Vagina (tissue), 2 donors: ENCODE measurements at regions not wholly inside any gene's neighbourhood (a gene's known extent, or its start where the extent isn't known, plus 50 kb on each side); places are given as distances from the start of the nearest gene placed in this dataset.

Source experiments
- DNase-seq, 2 donors: peaks; one replicate each; pipeline ENCODE4 v3.0.0-alpha.2; 2017; ENCODE audit errors: extremely low spot score in 2 of 2
- H3K27ac ChIP-seq: fragments of 200-600 bp; sonication (generic); one replicate; pipeline ENCODE4 v1.5.1; 2019
- H3K27me3 ChIP-seq: fragments of 200-600 bp; sonication (generic); one replicate; pipeline ENCODE4 v1.5.1; 2019
- H3K36me3 ChIP-seq, 2 donors: fragments of 200-600 bp; sonication (generic); one replicate each; pipeline ENCODE4 v1.5.1; 2017 to 2019
- H3K4me1 ChIP-seq: fragments of 200-600 bp; sonication (generic); one replicate; pipeline ENCODE4 v1.5.1; 2019
- H3K4me3 ChIP-seq, 2 donors: fragments of 200-600 bp; sonication (generic); 1 replicate in 1 of 2; 2 replicates in 1 of 2; pipeline ENCODE4 v1.5.1; 2016 to 2019
- H3K9me3 ChIP-seq: fragments of 200-600 bp; sonication (generic); one replicate; pipeline ENCODE4 v1.5.1; 2019
- POLR2A ChIP-seq, 2 donors: fragments of 450-650 bp; IDR thresholded peaks; one replicate each; pipeline ENCODE4 v1.6.1; 2017; ENCODE audit warnings: antibody characterized with exemption in 2 of 2, mild to moderate bottlenecking in 2 of 2, moderate library complexity in 2 of 2
- POLR2AphosphoS5 ChIP-seq, 2 donors: sonication (generic); formaldehyde crosslinking; IDR thresholded peaks; one replicate each; pipeline ENCODE4 v1.9.0; 2017; ENCODE audit warnings: antibody characterized with exemption in 2 of 2, mild to moderate bottlenecking in 2 of 2, low read depth in 1 of 2; ENCODE audit not compliant: insufficient read depth in 1 of 2
- intact Hi-C: fragments of 100-400 bp; cut with DNase I; formaldehyde crosslinking; loops from one replicate; pipeline ENCODE4 v1.15.1; 2023
- TF ChIP-seq, protein P1 (sequence below), 3 experiments: fragments of 450-650 bp in 2 of 3; fragments of 200-600 bp in 1 of 3; sonication (generic) in 1 of 3; IDR thresholded peaks; one replicate each; pipeline ENCODE4 v1.5.1; 2017 to 2019; ENCODE audit warnings: antibody characterized with exemption in 3 of 3, mild to moderate bottlenecking in 2 of 3, moderate library complexity in 2 of 3

DNA sequence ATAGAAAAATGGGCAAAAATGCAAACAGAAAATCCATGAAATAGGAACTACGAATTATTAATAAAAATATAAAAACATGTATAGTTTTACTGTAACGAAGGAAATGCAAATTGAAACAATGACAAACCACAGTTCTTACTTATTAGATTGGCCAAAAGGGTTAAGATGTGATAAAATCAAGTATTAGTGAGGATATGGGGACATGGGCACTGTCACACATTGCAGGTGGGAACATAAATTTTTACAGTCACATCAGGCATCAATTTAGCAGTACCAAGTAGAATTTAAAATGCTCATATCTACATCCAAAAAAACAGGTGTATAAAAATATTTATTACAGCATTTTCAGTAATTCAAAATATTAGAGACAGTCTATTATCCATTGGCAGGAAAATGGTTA is 353.2 kb upstream of the API5 start:
- no peak for DNase-seq
- no peaks in the 10 kb centered on the region for H3K36me3 ChIP-seq
- intact Hi-C loops: no loop called here
- H3K4me1 ChIP-seq: no peaks in the 10 kb centered on the region
- no peak overlapping the region for H3K27ac ChIP-seq
- H3K4me3 ChIP-seq: no peak overlapping the region
- no peaks in the 10 kb centered on the region for H3K9me3 ChIP-seq
- TF ChIP-seq, protein P1, sequence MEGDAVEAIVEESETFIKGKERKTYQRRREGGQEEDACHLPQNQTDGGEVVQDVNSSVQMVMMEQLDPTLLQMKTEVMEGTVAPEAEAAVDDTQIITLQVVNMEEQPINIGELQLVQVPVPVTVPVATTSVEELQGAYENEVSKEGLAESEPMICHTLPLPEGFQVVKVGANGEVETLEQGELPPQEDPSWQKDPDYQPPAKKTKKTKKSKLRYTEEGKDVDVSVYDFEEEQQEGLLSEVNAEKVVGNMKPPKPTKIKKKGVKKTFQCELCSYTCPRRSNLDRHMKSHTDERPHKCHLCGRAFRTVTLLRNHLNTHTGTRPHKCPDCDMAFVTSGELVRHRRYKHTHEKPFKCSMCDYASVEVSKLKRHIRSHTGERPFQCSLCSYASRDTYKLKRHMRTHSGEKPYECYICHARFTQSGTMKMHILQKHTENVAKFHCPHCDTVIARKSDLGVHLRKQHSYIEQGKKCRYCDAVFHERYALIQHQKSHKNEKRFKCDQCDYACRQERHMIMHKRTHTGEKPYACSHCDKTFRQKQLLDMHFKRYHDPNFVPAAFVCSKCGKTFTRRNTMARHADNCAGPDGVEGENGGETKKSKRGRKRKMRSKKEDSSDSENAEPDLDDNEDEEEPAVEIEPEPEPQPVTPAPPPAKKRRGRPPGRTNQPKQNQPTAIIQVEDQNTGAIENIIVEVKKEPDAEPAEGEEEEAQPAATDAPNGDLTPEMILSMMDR (IDR thresholded peaks at IDR 0.05): no peak
- TF ChIP-seq POLR2AphosphoS5 (IDR thresholded peaks at IDR 0.05; ENCODE audit: insufficient read depth in 1 of 2, low read depth in 1 of 2) (no peak), POLR2A (IDR thresholded peaks at IDR 0.05) (no peak)
- no peaks in the 10 kb centered on the region for H3K27me3 ChIP-seq

DNA sequence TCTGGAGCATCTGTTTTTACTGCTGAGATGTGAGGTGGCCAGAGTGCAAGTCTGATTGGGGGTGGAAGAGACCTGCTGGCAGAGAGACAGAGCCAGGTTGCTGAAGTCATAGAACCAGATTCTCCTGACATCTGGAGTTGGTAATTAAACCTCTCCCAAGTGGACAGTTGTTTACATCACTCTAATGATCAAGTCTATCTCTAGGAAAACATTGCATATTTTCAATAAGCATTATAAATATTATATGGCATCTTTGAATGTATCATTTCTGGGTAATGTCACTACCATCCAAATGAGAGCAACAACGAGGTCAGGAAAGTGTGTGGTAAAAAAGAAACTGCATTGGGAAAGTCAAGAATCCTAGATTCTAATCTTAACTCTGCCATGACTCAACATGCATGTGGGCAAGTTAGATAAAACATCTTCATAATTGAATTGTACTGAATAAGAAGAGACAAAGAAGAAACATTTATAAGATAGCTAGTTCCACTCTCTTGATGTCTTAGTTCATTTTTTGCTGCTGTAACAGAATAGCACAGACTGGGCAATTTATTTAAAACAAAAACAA is 351.2 kb upstream of the API5 start:
- H3K4me1 ChIP-seq: no peaks in the 10 kb centered on the region
- no peaks in the 10 kb centered on the region for H3K36me3 ChIP-seq
- TF ChIP-seq, protein P1 (IDR thresholded peaks at IDR 0.05): no peak
- TF ChIP-seq POLR2A (IDR thresholded peaks at IDR 0.05) (no peak), POLR2AphosphoS5 (IDR thresholded peaks at IDR 0.05; ENCODE audit: insufficient read depth in 1 of 2, low read depth in 1 of 2) (no peak)
- H3K27me3 ChIP-seq: no peaks in the 10 kb centered on the region
- no peak overlapping the region for H3K4me3 ChIP-seq
- intact Hi-C loops: no loop called here
- no peak overlapping the region for H3K27ac ChIP-seq
- H3K9me3 ChIP-seq: no peaks in the 10 kb centered on the region
- DNase-seq: no peak

DNA sequence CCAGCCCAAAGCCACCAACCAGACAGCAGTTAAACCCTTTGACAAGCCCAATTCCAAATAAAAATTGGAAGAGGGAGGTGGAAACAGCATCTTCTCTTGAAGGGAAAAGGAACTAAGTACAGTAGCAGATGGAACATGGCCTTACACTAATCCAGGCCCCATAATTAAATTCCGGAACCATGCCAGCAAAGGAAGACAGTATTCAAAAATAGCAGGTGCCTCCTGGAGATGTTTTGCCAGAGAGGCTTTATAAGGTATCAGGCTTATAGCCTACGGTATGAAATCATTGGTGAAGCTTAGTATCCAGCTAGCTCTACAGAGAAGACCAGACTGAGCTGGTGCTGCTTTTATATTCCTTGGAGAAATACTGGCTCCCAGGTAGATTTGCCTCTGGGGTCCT is 344.1 kb upstream of the API5 start:
- no peaks in the 10 kb centered on the region for H3K27me3 ChIP-seq
- no peak for DNase-seq
- H3K36me3 ChIP-seq: no peaks in the 10 kb centered on the region
- TF ChIP-seq POLR2AphosphoS5 (IDR thresholded peaks at IDR 0.05; ENCODE audit: insufficient read depth in 1 of 2, low read depth in 1 of 2) (no peak), POLR2A (IDR thresholded peaks at IDR 0.05) (no peak)
- TF ChIP-seq, protein P1 (IDR thresholded peaks at IDR 0.05): no peak
- intact Hi-C loops: no loop called here
- no peak overlapping the region for H3K27ac ChIP-seq
- no peak overlapping the region for H3K4me3 ChIP-seq
- H3K9me3 ChIP-seq: no peaks in the 10 kb centered on the region
- H3K4me1 ChIP-seq: no peaks in the 10 kb centered on the region

DNA sequence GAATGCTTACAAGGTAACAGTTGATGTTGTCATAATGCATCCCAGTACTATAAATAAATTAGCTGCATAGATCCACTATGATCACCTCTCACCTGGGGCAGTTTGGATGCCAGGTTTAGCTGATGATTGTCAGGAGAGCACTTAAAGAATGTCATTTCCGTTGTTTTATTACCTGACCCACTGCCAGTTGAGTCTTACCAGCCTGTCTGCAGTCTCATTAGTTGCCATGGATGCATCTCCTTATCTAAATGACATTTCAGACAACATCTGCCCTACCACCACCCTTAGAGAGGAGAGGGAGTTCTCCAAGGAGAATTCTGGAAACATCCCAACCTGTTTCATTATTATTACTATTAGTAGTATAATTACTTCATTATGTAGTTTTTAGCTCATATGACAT is 339.1 kb upstream of the API5 start:
- no peak for DNase-seq
- Histone ChIP-seq H3K27ac (no peak overlapping the region), H3K36me3 (no peaks in the 10 kb centered on the region), H3K4me1 (no peaks in the 10 kb centered on the region), H3K4me3 (no peak overlapping the region), H3K27me3 (no peaks in the 10 kb centered on the region), H3K9me3 (no peaks in the 10 kb centered on the region)
- TF ChIP-seq, protein P1 (IDR thresholded peaks at IDR 0.05): no peak
- no peak for TF ChIP-seq POLR2A (IDR thresholded peaks at IDR 0.05)
- no peak for TF ChIP-seq POLR2AphosphoS5 (IDR thresholded peaks at IDR 0.05; ENCODE audit: insufficient read depth in 1 of 2, low read depth in 1 of 2)
- intact Hi-C loops: no loop called here

DNA sequence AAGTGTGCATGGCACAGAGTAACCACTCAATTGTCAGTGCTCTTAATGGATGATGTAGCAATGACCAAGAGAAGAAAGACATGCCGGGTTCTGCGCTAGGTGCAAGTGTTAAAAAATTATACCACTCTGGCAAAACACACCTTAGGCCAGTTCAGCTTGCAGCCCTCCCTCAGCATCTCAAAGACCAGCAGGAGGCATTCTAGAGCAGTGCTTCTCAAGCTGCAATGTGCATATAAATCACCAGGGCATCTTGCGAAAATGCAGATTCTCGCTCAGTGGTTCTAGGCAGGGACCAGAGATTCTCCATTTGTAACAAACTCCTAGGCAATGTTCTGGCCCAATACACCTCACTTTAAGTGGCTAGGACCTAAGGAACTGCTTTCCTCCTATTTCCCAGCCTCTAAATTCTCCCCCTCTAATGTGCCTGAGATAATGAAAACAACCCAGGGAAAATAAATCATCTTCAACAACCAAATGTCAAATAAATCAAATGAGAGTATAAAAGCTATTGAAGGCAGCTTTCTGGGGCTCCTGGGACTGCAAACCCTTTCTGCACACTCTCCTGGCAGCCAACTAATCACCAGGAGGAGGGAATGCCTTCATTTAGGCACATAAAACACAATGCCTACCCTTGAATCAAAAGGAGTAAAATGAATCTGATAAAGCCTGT is 337.2 kb upstream of the API5 start:
- Histone ChIP-seq H3K4me1 (no peaks in the 10 kb centered on the region), H3K36me3 (no peaks in the 10 kb centered on the region), H3K27ac (no peak overlapping the region), H3K4me3 (no peak overlapping the region), H3K27me3 (no peaks in the 10 kb centered on the region), H3K9me3 (no peaks in the 10 kb centered on the region)
- intact Hi-C loops: no loop called here
- TF ChIP-seq, protein P1 (IDR thresholded peaks at IDR 0.05): no peak
- TF ChIP-seq POLR2AphosphoS5 (IDR thresholded peaks at IDR 0.05; ENCODE audit: insufficient read depth in 1 of 2, low read depth in 1 of 2): no peak
- TF ChIP-seq POLR2A (IDR thresholded peaks at IDR 0.05): no peak
- no peak for DNase-seq
